A172 (cell line): ENCODE measurements at regions not wholly inside any gene's neighbourhood (a gene's known extent, or its start where the extent isn't known, plus 50 kb on each side); places are given as distances from the start of the nearest gene placed in this dataset.
"Not testable (repeated sequence)": the region's sequence is repeated elsewhere in the genome, so short reads cannot be mapped to it uniquely, and the experiment has no call there.

Experiments
- DNase-seq: peaks from one replicate; pipeline ENCODE4 v3.0.0-alpha.2; 2015; ENCODE audit warnings: low spot score

DNA sequence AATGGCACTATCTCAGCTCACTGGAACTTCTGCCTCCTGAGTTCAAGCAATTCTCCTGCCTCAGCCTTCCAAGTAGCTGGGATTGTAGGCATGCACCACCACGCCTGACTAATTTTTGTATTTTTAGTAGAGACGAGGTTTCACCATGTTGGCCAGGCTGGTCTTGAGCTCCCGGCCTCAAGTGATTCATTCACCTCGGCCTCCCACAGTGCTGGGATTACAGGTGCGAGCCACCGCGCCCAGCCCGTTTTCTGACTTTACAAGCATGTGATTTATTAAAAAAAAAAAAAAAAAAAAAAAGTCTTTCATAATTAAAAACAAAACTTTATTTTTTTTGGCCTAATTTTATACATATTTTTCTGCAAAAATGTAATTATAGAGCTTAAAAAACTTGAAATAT, 64.8 kb upstream of the DGKB start:
- DNase-seq, result not testable (repeated sequence)

GRCh38 chr7:14962778-14963177, 60.2 kb upstream of the DGKB start:
- no peak for DNase-seq

DNA sequence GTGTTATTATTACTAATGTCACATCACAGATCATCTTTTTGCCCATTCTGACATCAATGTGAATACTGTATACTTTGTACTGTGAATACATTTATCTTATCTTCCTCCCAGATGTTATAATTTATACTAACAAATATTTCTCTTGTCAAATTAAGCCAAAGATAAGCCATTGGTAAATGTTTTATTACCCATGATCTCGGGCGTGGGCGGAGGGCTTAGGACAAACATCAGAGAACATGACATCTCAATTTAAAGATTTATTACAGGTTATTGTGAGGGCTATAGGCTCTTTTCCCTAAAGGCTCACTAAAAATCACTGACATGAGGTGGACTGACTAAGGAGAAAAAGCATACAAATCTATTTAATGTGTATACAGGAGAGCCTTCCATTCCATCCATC, 58.2 kb upstream of the DGKB start:
- no peak for DNase-seq

- no peak for DNase-seq
Measured at GRCh38 chr7:14959339-14959738, 56.8 kb upstream of the DGKB start.

GRCh38 chr7:14954035-14954434, 51.5 kb upstream of the DGKB start:
- no peak for DNase-seq
